HPDE6-E6E7 (cell line): ENCODE measurements at regions not wholly inside any gene's neighbourhood (a gene's known extent, or its start where the extent isn't known, plus 50 kb on each side); places are given as distances from the start of the nearest gene placed in this dataset.
A peak's percentile ranks its signal among the peaks of the same experiment; 100 is the strongest.
"Not testable (repeated sequence)": the region's sequence is repeated elsewhere in the genome, so short reads cannot be mapped to it uniquely, and the experiment has no call there.

Experiments used
- DNase-seq: peaks from one replicate; pipeline ENCODE4 v3.0.0; 2011; ENCODE audit warnings: missing footprints; ENCODE audit errors: extremely low spot score

GRCh38 chr4:180240670-180241069 is 2002.5 kb upstream of the TENM3 start:
- DNase-seq: no peak

- no peak for DNase-seq
These were observed 1989.8 kb upstream of the TENM3 start for GRCh38 chr4:180253419-180253818.

- no peak for DNase-seq
These were observed 1981.9 kb upstream of the TENM3 start for GRCh38 chr4:180261346-180261745.

GRCh38 chr4:180280076-180280475 is 1963.1 kb upstream of the TENM3 start:
- no peak for DNase-seq

- DNase-seq: no peak
These were observed 1962.4 kb upstream of the TENM3 start for GRCh38 chr4:180280726-180281297.

- no peak for DNase-seq
These were observed 1961.5 kb upstream of the TENM3 start for GRCh38 chr4:180281724-180282123.

GRCh38 chr4:180284267-180284666 is 1958.9 kb upstream of the TENM3 start:
- DNase-seq: no peak

GRCh38 chr4:180285796-180286195 is 1957.4 kb upstream of the TENM3 start:
- DNase-seq: no peak

- no peak for DNase-seq
These were observed 1950.9 kb upstream of the TENM3 start for GRCh38 chr4:180292339-180292738.

- no peak for DNase-seq
These were observed 1947.1 kb upstream of the TENM3 start for GRCh38 chr4:180296036-180296599.

- no peak for DNase-seq
These were observed 1938.9 kb upstream of the TENM3 start for GRCh38 chr4:180304321-180304720.

GRCh38 chr4:180310616-180311015 is 1932.6 kb upstream of the TENM3 start:
- no peak for DNase-seq

- no peak for DNase-seq
These were observed 1928.2 kb upstream of the TENM3 start for GRCh38 chr4:180314972-180315371.

GRCh38 chr4:180330521-180330920 is 1912.7 kb upstream of the TENM3 start:
- peak; percentile 13 for DNase-seq

GRCh38 chr4:180333162-180333561 is 1910.0 kb upstream of the TENM3 start:
- DNase-seq: peak; percentile 16

- no peak for DNase-seq
These were observed 1907.6 kb upstream of the TENM3 start for GRCh38 chr4:180335566-180335965.

GRCh38 chr4:180336494-180337090 is 1906.6 kb upstream of the TENM3 start:
- no peak for DNase-seq

GRCh38 chr4:180341926-180342325 is 1901.3 kb upstream of the TENM3 start:
- no peak for DNase-seq

GRCh38 chr4:180350901-180351300 is 1892.3 kb upstream of the TENM3 start:
- no peak for DNase-seq

GRCh38 chr4:180356766-180357165 is 1886.4 kb upstream of the TENM3 start:
- no peak for DNase-seq

- DNase-seq: not testable (repeated sequence)
These were observed 1883.1 kb upstream of the TENM3 start for GRCh38 chr4:180360113-180360512.

- DNase-seq: no peak
These were observed 1879.4 kb upstream of the TENM3 start for GRCh38 chr4:180363815-180364214.

GRCh38 chr4:180372691-180373090 is 1870.5 kb upstream of the TENM3 start:
- DNase-seq: no peak

- DNase-seq: no peak
These were observed 1865.5 kb upstream of the TENM3 start for GRCh38 chr4:180377741-180378140.
